H1 (cell line): ENCODE measurements at regions not wholly inside any gene's neighbourhood (a gene's known extent, or its start where the extent isn't known, plus 50 kb on each side); places are given as distances from the start of the nearest gene placed in this dataset.

Experiments
- ASH2L ChIP-seq: fragments of 200-600, 300-600 bp; sonication (generic); IDR thresholded peaks from one replicate; pipeline ENCODE4 v1.7.1; 2017; ENCODE audit warnings: low read length
- BRCA1 ChIP-seq: IDR thresholded peaks from 2 replicates; pipeline ENCODE4 v1.6.1; 2012; ENCODE audit warnings: low read depth, low read length, improper control_type of control experiment
- CEBPB ChIP-seq: IDR thresholded peaks from 2 replicates; pipeline ENCODE4 v1.6.1; 2012; ENCODE audit warnings: low read depth, low read length
- GABPA ChIP-seq: IDR thresholded peaks from 2 replicates; pipeline ENCODE4 v1.6.1; 2011; ENCODE audit warnings: mild to moderate bottlenecking, low read length, moderate library complexity, borderline replicate concordance; ENCODE audit not compliant: insufficient read depth
- POLR2A ChIP-seq, 2 experiments: IDR thresholded peaks; 1 replicate in 1 of 2; 2 replicates in 1 of 2; pipeline ENCODE4 v1.6.1; 2011; ENCODE audit warnings: low read depth in 2 of 2, low read length in 2 of 2, mild to moderate bottlenecking in 2 of 2; ENCODE audit errors: control extremely low read depth in 1 of 2
- POLR2AphosphoS5 ChIP-seq: IDR thresholded peaks from 2 replicates; pipeline ENCODE4 v1.6.1; 2011; ENCODE audit warnings: low read depth, low read length
- RFX5 ChIP-seq: IDR thresholded peaks from 2 replicates; pipeline ENCODE4 v1.6.1; 2011; ENCODE audit warnings: low read depth, low read length, improper control_type of control experiment, borderline replicate concordance
- SP2 ChIP-seq: IDR thresholded peaks from 2 replicates; pipeline ENCODE4 v1.6.1; 2012; ENCODE audit warnings: mild to moderate bottlenecking, low read length, inconsistent platforms
- TCF12 ChIP-seq: IDR thresholded peaks from 2 replicates; pipeline ENCODE4 v1.6.1; 2011; ENCODE audit warnings: low read depth, mild to moderate bottlenecking, low read length
- TF ChIP-seq, protein P1 (sequence below), 3 experiments: IDR thresholded peaks; 1 replicate in 2 of 3; 2 replicates in 1 of 3; pipeline versions ENCODE4 v1.5.1 to v1.6.1; 2011; ENCODE audit warnings: low read length in 3 of 3, mild to moderate bottlenecking in 3 of 3, inconsistent platforms in 2 of 3, low read depth in 1 of 3, moderate library complexity in 1 of 3; ENCODE audit not compliant: insufficient read depth in 1 of 3; ENCODE audit errors: control extremely low read depth in 1 of 3

DNA sequence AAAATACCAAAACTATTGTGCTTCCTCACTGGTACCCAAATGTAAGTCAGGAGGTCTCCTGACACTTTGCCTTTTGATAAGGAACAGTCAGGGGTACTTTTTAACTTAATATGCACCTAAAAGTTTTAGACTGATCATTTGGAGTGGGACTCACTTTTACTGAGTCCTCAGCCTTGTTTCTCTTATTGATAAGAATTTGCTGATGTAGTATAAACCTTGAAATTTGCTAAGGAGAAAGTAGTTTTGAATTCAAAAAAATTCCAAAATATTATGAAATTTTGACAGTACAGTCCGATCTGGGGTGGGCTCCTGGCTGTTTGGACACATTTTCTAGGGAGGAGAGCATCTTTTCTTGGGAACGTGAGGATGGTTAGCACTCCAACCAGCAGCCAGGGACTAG, 91.4 kb upstream of the GATB start:
- TF ChIP-seq POLR2A (IDR thresholded peaks at IDR 0.05; ENCODE audit: control extremely low read depth in 1 of 2, low read depth in 2 of 2, low read length in 2 of 2): no peak
- TF ChIP-seq CEBPB: no peak
- TF ChIP-seq, protein P1, sequence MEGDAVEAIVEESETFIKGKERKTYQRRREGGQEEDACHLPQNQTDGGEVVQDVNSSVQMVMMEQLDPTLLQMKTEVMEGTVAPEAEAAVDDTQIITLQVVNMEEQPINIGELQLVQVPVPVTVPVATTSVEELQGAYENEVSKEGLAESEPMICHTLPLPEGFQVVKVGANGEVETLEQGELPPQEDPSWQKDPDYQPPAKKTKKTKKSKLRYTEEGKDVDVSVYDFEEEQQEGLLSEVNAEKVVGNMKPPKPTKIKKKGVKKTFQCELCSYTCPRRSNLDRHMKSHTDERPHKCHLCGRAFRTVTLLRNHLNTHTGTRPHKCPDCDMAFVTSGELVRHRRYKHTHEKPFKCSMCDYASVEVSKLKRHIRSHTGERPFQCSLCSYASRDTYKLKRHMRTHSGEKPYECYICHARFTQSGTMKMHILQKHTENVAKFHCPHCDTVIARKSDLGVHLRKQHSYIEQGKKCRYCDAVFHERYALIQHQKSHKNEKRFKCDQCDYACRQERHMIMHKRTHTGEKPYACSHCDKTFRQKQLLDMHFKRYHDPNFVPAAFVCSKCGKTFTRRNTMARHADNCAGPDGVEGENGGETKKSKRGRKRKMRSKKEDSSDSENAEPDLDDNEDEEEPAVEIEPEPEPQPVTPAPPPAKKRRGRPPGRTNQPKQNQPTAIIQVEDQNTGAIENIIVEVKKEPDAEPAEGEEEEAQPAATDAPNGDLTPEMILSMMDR (IDR thresholded peaks at IDR 0.05; ENCODE audit: control extremely low read depth in 1 of 3, insufficient read depth in 1 of 3, low read depth in 1 of 3, low read length in 3 of 3): no peak
- no peak for TF ChIP-seq SP2
- no peak for TF ChIP-seq TCF12
- TF ChIP-seq RFX5: no peak
- no peak for TF ChIP-seq ASH2L
- no peak for TF ChIP-seq BRCA1
- no peak for TF ChIP-seq GABPA
- no peak for TF ChIP-seq POLR2AphosphoS5
